WTC11 (cell line): ENCODE measurements at regions not wholly inside any gene's neighbourhood (a gene's known extent, or its start where the extent isn't known, plus 50 kb on each side); places are given as distances from the start of the nearest gene placed in this dataset.

Source experiments
- ATAC-seq: fragments of 200-7000 bp; cut with Tn5 transposase; 2 replicates; pipeline ENCODE4 v1.10.0; 2021; ENCODE audit warnings: mild to moderate bottlenecking, moderate library complexity
- CTCF ChIA-PET: fragments of 300-600 bp; sonication (Branson Sonifier 250); formaldehyde crosslinking; loops from one replicate; lab custom pipeline; 2021; ENCODE audit warnings: antibody characterized with exemption; lab: Charles Lee
- POLR2A ChIA-PET: fragments of 350-600 bp; sonication (Branson Sonifier 250); formaldehyde crosslinking; loops from one replicate; lab custom pipeline; 2021; ENCODE audit warnings: antibody characterized with exemption; lab: Charles Lee
- DNase-seq: peaks from one replicate; pipeline ENCODE4 v3.0.0; 2021; ENCODE audit warnings: low spot score
- H3K27ac Mint-ChIP-seq: 2 replicates; pipeline ENCODE4 v1.8.0; 2021; ENCODE audit warnings: mixed read lengths
- H3K27me3 Mint-ChIP-seq: 2 replicates; pipeline ENCODE4 v1.8.0; 2021; ENCODE audit warnings: low read depth, mild to moderate bottlenecking, moderate library complexity, mixed read lengths
- H3K36me3 Mint-ChIP-seq: 2 replicates; pipeline ENCODE4 v1.8.0; 2021; ENCODE audit warnings: mixed read lengths
- H3K4me1 Mint-ChIP-seq: 2 replicates; pipeline ENCODE4 v1.8.0; 2022; ENCODE audit warnings: mixed read lengths
- H3K4me3 Mint-ChIP-seq: 2 replicates; pipeline ENCODE4 v1.8.0; 2021; ENCODE audit warnings: mild to moderate bottlenecking, moderate library complexity, mixed read lengths
- H3K9me3 Mint-ChIP-seq: 2 replicates; pipeline ENCODE4 v1.8.0; 2021; ENCODE audit warnings: mixed read lengths
- CREM ChIP-seq: sonication (generic); formaldehyde crosslinking; IDR thresholded peaks from 2 replicates; pipeline ENCODE4 v1.8.1; 2022; ENCODE audit warnings: mild to moderate bottlenecking, missing genetic modification reagents, moderate library complexity
- EMX1 ChIP-seq: fragments of 250-450 bp; sonication (Bioruptor Pico); IDR thresholded peaks from 2 replicates; pipeline ENCODE4 v1.8.0; 2021; ENCODE audit warnings: mild to moderate bottlenecking
- ESRRA ChIP-seq: sonication (generic); formaldehyde crosslinking; IDR thresholded peaks from 2 replicates; pipeline ENCODE4 v1.8.1; 2022; ENCODE audit warnings: mild to moderate bottlenecking, missing genetic modification reagents, borderline replicate concordance
- FOXK1 ChIP-seq: sonication (generic); formaldehyde crosslinking; IDR thresholded peaks from 2 replicates; pipeline ENCODE4 v1.8.0; 2022; ENCODE audit warnings: mild to moderate bottlenecking, moderate library complexity, missing genetic modification reagents
- JUN ChIP-seq: sonication (generic); formaldehyde crosslinking; IDR thresholded peaks from 2 replicates; pipeline ENCODE4 v1.8.0; 2023; ENCODE audit warnings: mild to moderate bottlenecking, missing genetic modification reagents
- MLX ChIP-seq: sonication (generic); formaldehyde crosslinking; IDR thresholded peaks from 2 replicates; pipeline ENCODE4 v1.8.1; 2023; ENCODE audit warnings: mild to moderate bottlenecking, missing genetic modification reagents, moderate library complexity
- NFE2L1 ChIP-seq: sonication (generic); formaldehyde crosslinking; IDR thresholded peaks from 2 replicates; pipeline ENCODE4 v1.8.1; 2023; ENCODE audit warnings: missing genetic modification reagents
- NR1H2 ChIP-seq: sonication (generic); formaldehyde crosslinking; IDR thresholded peaks from 2 replicates; pipeline ENCODE4 v1.9.0; 2021; ENCODE audit warnings: mild to moderate bottlenecking, moderate library complexity, missing genetic modification reagents
- NR3C1 ChIP-seq: sonication (generic); formaldehyde crosslinking; conservative IDR thresholded peaks from 2 replicates; pipeline ENCODE4 v1.8.1; 2023; ENCODE audit warnings: low read depth, mild to moderate bottlenecking, missing genetic modification reagents
- OVOL2 ChIP-seq: fragments of 250-450 bp; sonication (Bioruptor Pico); IDR thresholded peaks from 2 replicates; pipeline ENCODE4 v1.9.0; 2021; ENCODE audit warnings: mild to moderate bottlenecking, borderline replicate concordance
- SMAD4 ChIP-seq: sonication (generic); formaldehyde crosslinking; IDR thresholded peaks from 2 replicates; pipeline ENCODE4 v1.8.0; 2022; ENCODE audit warnings: mild to moderate bottlenecking, missing genetic modification reagents
- SOX15 ChIP-seq: fragments of 250-450 bp; sonication (Bioruptor Pico); IDR thresholded peaks from 2 replicates; pipeline ENCODE4 v1.9.0; 2021; ENCODE audit warnings: mild to moderate bottlenecking
- SP1 ChIP-seq: sonication (generic); formaldehyde crosslinking; conservative IDR thresholded peaks from 2 replicates; pipeline ENCODE4 v1.8.1; 2022; ENCODE audit warnings: missing genetic modification reagents
- STAT6 ChIP-seq: sonication (generic); formaldehyde crosslinking; conservative IDR thresholded peaks from 2 replicates; pipeline ENCODE4 v1.8.1; 2023; ENCODE audit warnings: mild to moderate bottlenecking, low read depth, missing genetic modification reagents, moderate library complexity
- TEAD1 ChIP-seq: sonication (generic); formaldehyde crosslinking; IDR thresholded peaks from 2 replicates; pipeline ENCODE4 v1.8.0; 2022; ENCODE audit warnings: mild to moderate bottlenecking, missing genetic modification reagents
- TEAD4 ChIP-seq: sonication (generic); formaldehyde crosslinking; IDR thresholded peaks from 2 replicates; pipeline ENCODE4 v1.8.0; 2022; ENCODE audit warnings: mild to moderate bottlenecking, missing genetic modification reagents
- TP53 ChIP-seq: sonication (generic); formaldehyde crosslinking; IDR thresholded peaks from 2 replicates; pipeline ENCODE4 v1.8.1; 2023; ENCODE audit warnings: mild to moderate bottlenecking, missing genetic modification reagents
- ZMAT4 ChIP-seq: fragments of 250-450 bp; sonication (Bioruptor Pico); IDR thresholded peaks from 2 replicates; pipeline ENCODE4 v1.9.0; 2021; ENCODE audit warnings: mild to moderate bottlenecking
- ZNF121 ChIP-seq: sonication (generic); formaldehyde crosslinking; IDR thresholded peaks from 2 replicates; pipeline ENCODE4 v1.8.0; 2023; ENCODE audit warnings: missing genetic modification reagents
- ZNF219 ChIP-seq: sonication (generic); formaldehyde crosslinking; IDR thresholded peaks from 2 replicates; pipeline ENCODE4 v1.8.0; 2023; ENCODE audit warnings: missing genetic modification reagents, mild to moderate bottlenecking, borderline replicate concordance
- ZNF317 ChIP-seq: sonication (generic); formaldehyde crosslinking; IDR thresholded peaks from 2 replicates; pipeline ENCODE4 v1.8.1; 2023; ENCODE audit warnings: low read depth, mild to moderate bottlenecking, moderate library complexity, missing genetic modification reagents, borderline replicate concordance
- ZNF396 ChIP-seq: fragments of 250-450 bp; sonication (Bioruptor Pico); IDR thresholded peaks from 2 replicates; pipeline ENCODE4 v1.8.0; 2021; ENCODE audit warnings: mild to moderate bottlenecking, moderate library complexity, borderline replicate concordance
- ZSCAN18 ChIP-seq: fragments of 250-450 bp; sonication (Bioruptor Pico); IDR thresholded peaks from 2 replicates; pipeline ENCODE4 v2.1.2; 2022; ENCODE audit warnings: mild to moderate bottlenecking, moderate library complexity
- TF ChIP-seq, protein P1 (sequence below): sonication (generic); formaldehyde crosslinking; IDR thresholded peaks from 2 replicates; pipeline ENCODE4 v1.8.0; 2022; ENCODE audit warnings: mild to moderate bottlenecking, missing genetic modification reagents
- TF ChIP-seq, protein P2 (sequence below): sonication (generic); formaldehyde crosslinking; IDR thresholded peaks from 2 replicates; pipeline ENCODE4 v1.8.1; 2023; ENCODE audit warnings: mild to moderate bottlenecking, missing genetic modification reagents
- TF ChIP-seq, protein P3 (sequence below): sonication (generic); formaldehyde crosslinking; IDR thresholded peaks from 2 replicates; pipeline ENCODE4 v1.8.1; 2022; ENCODE audit warnings: mild to moderate bottlenecking, moderate library complexity, missing genetic modification reagents

DNA sequence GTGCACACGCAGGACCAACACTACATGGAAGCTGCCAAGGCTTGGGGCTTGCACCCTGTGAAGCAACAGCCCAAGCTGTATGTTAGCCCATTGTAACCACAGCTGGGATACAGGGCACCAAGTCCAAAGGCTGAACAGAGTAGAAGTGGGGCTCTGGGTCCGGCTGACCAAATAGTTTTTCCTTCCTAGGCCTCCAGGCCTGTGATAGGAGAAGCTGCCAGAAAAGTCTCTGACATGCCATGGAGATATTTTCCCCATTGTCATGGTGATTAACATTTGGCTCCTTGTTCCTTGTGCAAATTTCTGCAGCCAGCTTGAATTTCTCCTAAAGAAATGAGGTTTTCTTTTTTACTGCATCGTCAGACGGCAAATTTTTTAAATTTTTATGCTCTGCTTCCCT lies 941.2 kb downstream of the FAM181B start:
- Mint-ChIP-seq H3K36me3 (no peaks in the 10 kb centered on the region), H3K27ac (0 out of 2 replicates have a peak overlapping the region, but pooled peaks have one; percentile 14), H3K4me1 (peaks cover 12% of the 10 kb centered on the region), H3K9me3 (peaks cover 9% of the 10 kb centered on the region; the same call in 1 of the 2 replicates), H3K27me3 (no peaks in the 10 kb centered on the region), H3K4me3 (no peak overlapping the region)
- no peak for DNase-seq
- CTCF ChIA-PET, result no interaction called here
- POLR2A ChIA-PET, result no interaction called here
- no peak for TF ChIP-seq ZMAT4 (CRISPR knock-in tag)
- TF ChIP-seq TP53, result no peak
- TF ChIP-seq, protein P1, sequence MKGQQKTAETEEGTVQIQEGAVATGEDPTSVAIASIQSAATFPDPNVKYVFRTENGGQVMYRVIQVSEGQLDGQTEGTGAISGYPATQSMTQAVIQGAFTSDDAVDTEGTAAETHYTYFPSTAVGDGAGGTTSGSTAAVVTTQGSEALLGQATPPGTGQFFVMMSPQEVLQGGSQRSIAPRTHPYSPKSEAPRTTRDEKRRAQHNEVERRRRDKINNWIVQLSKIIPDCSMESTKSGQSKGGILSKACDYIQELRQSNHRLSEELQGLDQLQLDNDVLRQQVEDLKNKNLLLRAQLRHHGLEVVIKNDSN (CRISPR knock-in tag), result no peak
- TF ChIP-seq STAT6, result no peak
- peak; percentile 67 for ATAC-seq

- no peak overlapping the region for H3K4me3 Mint-ChIP-seq
- TF ChIP-seq NR1H2 (CRISPR knock-in tag) (no peak), CREM (CRISPR knock-in tag) (no peak), ZNF121 (CRISPR knock-in tag) (no peak), EMX1 (CRISPR knock-in tag) (no peak), NR3C1 (CRISPR knock-in tag) (no peak), ZSCAN18 (CRISPR knock-in tag) (no peak), OVOL2 (no peak), ZNF396 (CRISPR knock-in tag) (no peak), ESRRA (CRISPR knock-in tag) (no peak), ZNF317 (CRISPR knock-in tag) (no peak), SMAD4 (no peak), FOXK1 (no peak)
- TF ChIP-seq, protein P2, sequence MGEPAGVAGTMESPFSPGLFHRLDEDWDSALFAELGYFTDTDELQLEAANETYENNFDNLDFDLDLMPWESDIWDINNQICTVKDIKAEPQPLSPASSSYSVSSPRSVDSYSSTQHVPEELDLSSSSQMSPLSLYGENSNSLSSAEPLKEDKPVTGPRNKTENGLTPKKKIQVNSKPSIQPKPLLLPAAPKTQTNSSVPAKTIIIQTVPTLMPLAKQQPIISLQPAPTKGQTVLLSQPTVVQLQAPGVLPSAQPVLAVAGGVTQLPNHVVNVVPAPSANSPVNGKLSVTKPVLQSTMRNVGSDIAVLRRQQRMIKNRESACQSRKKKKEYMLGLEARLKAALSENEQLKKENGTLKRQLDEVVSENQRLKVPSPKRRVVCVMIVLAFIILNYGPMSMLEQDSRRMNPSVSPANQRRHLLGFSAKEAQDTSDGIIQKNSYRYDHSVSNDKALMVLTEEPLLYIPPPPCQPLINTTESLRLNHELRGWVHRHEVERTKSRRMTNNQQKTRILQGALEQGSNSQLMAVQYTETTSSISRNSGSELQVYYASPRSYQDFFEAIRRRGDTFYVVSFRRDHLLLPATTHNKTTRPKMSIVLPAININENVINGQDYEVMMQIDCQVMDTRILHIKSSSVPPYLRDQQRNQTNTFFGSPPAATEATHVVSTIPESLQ (CRISPR knock-in tag), result no peak
- ChIA-PET POLR2A (no interaction called here), CTCF (no interaction called here)
- no peaks in the 10 kb centered on the region for H3K36me3 Mint-ChIP-seq
- ATAC-seq, result no peak
- no peak for DNase-seq
- no peak overlapping the region for H3K27ac Mint-ChIP-seq
- no peaks in the 10 kb centered on the region for H3K9me3 Mint-ChIP-seq
- H3K27me3 Mint-ChIP-seq, result no peaks in the 10 kb centered on the region
- peaks cover 5% of the 10 kb centered on the region for H3K4me1 Mint-ChIP-seq
Observed at GRCh38 chr11:81787584-81788049, 946.0 kb downstream of the FAM181B start.

- H3K36me3 Mint-ChIP-seq, result no peaks in the 10 kb centered on the region
- no peaks in the 10 kb centered on the region for H3K9me3 Mint-ChIP-seq
- no peak overlapping the region for H3K4me3 Mint-ChIP-seq
- ATAC-seq, result peak; percentile 79
- peaks cover 18% of the 10 kb centered on the region for H3K4me1 Mint-ChIP-seq
- DNase-seq, result no peak
- no peak overlapping the region for H3K27ac Mint-ChIP-seq
- H3K27me3 Mint-ChIP-seq, result no peaks in the 10 kb centered on the region
- ChIA-PET CTCF (no interaction called here), POLR2A (no interaction called here)
- TF ChIP-seq TEAD4 (CRISPR knock-in tag) (no peak), JUN (no peak), ZNF219 (CRISPR knock-in tag) (no peak), CREM (CRISPR knock-in tag) (no peak), SP1 (no peak), SOX15 (no peak), NFE2L1 (CRISPR knock-in tag) (no peak), TEAD1 (no peak), TP53 (no peak), ZMAT4 (CRISPR knock-in tag) (no peak), MLX (CRISPR knock-in tag) (no peak)
- TF ChIP-seq, protein P3, sequence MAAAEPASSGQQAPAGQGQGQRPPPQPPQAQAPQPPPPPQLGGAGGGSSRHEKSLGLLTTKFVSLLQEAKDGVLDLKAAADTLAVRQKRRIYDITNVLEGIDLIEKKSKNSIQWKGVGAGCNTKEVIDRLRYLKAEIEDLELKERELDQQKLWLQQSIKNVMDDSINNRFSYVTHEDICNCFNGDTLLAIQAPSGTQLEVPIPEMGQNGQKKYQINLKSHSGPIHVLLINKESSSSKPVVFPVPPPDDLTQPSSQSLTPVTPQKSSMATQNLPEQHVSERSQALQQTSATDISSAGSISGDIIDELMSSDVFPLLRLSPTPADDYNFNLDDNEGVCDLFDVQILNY (CRISPR knock-in tag), result no peak
Observed at GRCh38 chr11:81772166-81772565, 961.5 kb downstream of the FAM181B start.
